Activated CD4-positive, alpha-beta T cell treated with anti-CD3 and anti-CD28 coated beads for 36 hours (primary cell): ENCODE measurements at regions not wholly inside any gene's neighbourhood (a gene's known extent, or its start where the extent isn't known, plus 50 kb on each side); places are given as distances from the start of the nearest gene placed in this dataset.
"Not testable (repeated sequence)": the region's sequence is repeated elsewhere in the genome, so short reads cannot be mapped to it uniquely, and the experiment has no call there.

Experiments used
- ATAC-seq: fragments of 200-7000 bp; cut with Tn5 transposase; one replicate; pipeline ENCODE4 v1.10.0; 2021; ENCODE audit warnings: mild to moderate bottlenecking, moderate library complexity
- CTCF ChIA-PET: fragments of 350-600 bp; sonication (Branson Sonifier 250); formaldehyde crosslinking; loops from one replicate; lab custom pipeline; 2021; ENCODE audit warnings: antibody characterized with exemption; lab: Charles Lee
- POLR2A ChIA-PET: fragments of 350-600 bp; sonication (Branson Sonifier 250); formaldehyde crosslinking; loops from one replicate; lab custom pipeline; 2021; ENCODE audit warnings: antibody characterized with exemption, inconsistent platforms; lab: Charles Lee
- DNase-seq: peaks from one replicate; pipeline ENCODE4 v3.0.0-alpha.2; 2020
- H3K27ac Mint-ChIP-seq: one replicate; pipeline ENCODE4 v1.8.0; 2021; ENCODE audit warnings: mixed read lengths
- H3K27me3 Mint-ChIP-seq: one replicate; pipeline ENCODE4 v1.8.0; 2021; ENCODE audit warnings: mixed read lengths
- H3K36me3 Mint-ChIP-seq: one replicate; pipeline ENCODE4 v1.8.0; 2021; ENCODE audit warnings: low read depth, mixed read lengths
- H3K4me1 Mint-ChIP-seq: one replicate; pipeline ENCODE4 v1.8.0; 2021; ENCODE audit warnings: mixed read lengths
- H3K4me3 Mint-ChIP-seq: one replicate; pipeline ENCODE4 v1.8.0; 2021; ENCODE audit warnings: mild to moderate bottlenecking, moderate library complexity, mixed read lengths
- H3K9me3 Mint-ChIP-seq: one replicate; pipeline ENCODE4 v1.8.0; 2021; ENCODE audit warnings: low read depth, mixed read lengths
- intact Hi-C, 2 experiments: fragments of 100-400 bp; cut with DNase I in 1 of 2; cut with micrococcal nuclease in 1 of 2; formaldehyde crosslinking; loops; one replicate each; pipeline versions ENCODE4 v1.14.2 to v1.15.1; 2022 to 2024; cut with DNase I, micrococcal nuclease

DNA sequence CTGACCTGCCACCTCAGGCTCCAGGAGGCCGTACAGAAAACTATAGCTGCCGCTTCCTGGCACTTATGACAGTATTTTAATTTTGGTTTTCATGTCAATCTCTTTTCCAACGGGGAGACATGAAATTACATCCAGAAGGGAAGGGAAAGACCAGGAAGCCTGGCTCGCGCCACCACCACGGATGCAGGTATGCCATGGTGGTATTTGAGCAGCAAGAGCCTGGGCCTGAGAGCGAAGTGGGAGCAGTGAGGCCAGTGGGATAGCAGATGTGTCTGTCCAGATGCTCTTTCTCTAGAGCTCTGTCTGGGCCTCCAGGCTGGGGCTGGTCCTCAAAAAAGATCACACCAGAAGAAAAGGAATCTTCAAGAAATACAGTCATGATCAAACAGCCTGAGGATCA, 82.5 kb upstream of the CPEB2 start:
- peak; percentile 7 for DNase-seq
- Mint-ChIP-seq H3K4me3 (no peak overlapping the region), H3K36me3 (no peaks in the 10 kb centered on the region), H3K27ac (no peak overlapping the region), H3K27me3 (peaks cover 8% of the 10 kb centered on the region), H3K4me1 (no peaks in the 10 kb centered on the region), H3K9me3 (no peaks in the 10 kb centered on the region)
- no peak for ATAC-seq
- ChIA-PET CTCF (interaction anchor here (0.6 kb wide), 1 partner anchor 263 kb away, joined by 3 read pairs; no protein-coding TSS in a partner anchor), POLR2A (no interaction called here)
- intact Hi-C loops = loop anchor here (5.0 to 10.0 kb wide), 2 partner anchors 137 to 535 kb away; no protein-coding TSS in a partner anchor

DNA sequence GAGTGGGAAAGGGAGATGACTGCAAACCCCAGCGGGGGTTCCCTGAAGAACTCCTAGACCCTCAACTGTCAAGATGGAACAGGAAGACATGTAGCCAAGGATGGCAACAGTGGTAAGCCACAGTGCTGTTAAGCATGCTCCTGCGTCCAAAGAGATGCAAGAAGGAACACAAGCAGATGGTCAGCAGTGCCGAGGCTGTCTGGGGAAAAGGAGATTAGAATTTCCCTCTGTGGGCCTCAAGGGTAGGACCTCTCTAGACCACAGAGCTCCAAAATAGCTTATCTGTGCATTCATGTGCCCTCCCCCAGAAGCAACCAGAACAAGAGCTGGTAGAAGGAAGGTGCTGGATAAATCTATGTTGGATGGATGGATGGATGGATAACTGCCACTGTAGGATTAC, 82.0 kb upstream of the CPEB2 start:
- Mint-ChIP-seq H3K4me3 (no peak overlapping the region), H3K9me3 (no peaks in the 10 kb centered on the region), H3K27me3 (peaks cover 7% of the 10 kb centered on the region), H3K36me3 (no peaks in the 10 kb centered on the region), H3K4me1 (no peaks in the 10 kb centered on the region), H3K27ac (no peak overlapping the region)
- ATAC-seq = no peak
- ChIA-PET POLR2A (no interaction called here), CTCF (no interaction called here)
- peak; percentile 8 for DNase-seq
- intact Hi-C loops = loop anchor here (5.0 to 10.0 kb wide), 2 partner anchors 138 to 535 kb away; no protein-coding TSS in a partner anchor

DNA sequence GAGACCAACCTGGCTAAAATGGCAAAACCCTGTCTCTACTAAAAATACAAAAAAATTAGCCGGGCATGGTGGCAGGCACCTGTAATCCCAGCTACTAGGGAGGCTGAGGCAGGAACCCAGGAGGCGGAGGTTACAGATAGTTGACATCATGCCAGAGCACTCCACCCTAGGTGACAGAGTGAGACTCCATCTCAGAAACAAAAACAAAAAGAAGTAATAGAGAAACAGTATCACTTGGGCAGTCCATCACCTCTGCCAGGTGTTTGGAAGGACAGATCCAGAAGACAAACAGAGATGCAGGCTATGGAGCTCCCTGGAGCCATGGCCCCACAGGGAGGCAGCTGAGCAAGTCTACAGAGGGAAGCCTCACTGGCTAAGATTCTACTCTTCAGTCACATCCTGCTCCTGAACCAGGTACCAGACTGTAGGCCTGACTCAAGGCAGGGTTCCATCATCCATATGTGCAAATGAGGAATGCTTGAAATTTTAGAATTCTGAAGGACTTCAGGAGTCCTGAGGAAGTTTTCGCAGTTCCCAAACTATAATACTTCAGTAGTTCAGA, 81.4 kb upstream of the CPEB2 start:
- intact Hi-C loops = loop anchor here (5.0 to 10.0 kb wide), 2 partner anchors 139 to 534 kb away; no protein-coding TSS in a partner anchor
- Mint-ChIP-seq H3K27ac (no peak overlapping the region), H3K9me3 (no peaks in the 10 kb centered on the region), H3K36me3 (no peaks in the 10 kb centered on the region), H3K27me3 (peaks cover 6% of the 10 kb centered on the region), H3K4me1 (no peaks in the 10 kb centered on the region), H3K4me3 (no peak overlapping the region)
- DNase-seq = peak; percentile 55
- peak; percentile 76 for ATAC-seq
- CTCF ChIA-PET = no interaction called here
- POLR2A ChIA-PET = no interaction called here

DNA sequence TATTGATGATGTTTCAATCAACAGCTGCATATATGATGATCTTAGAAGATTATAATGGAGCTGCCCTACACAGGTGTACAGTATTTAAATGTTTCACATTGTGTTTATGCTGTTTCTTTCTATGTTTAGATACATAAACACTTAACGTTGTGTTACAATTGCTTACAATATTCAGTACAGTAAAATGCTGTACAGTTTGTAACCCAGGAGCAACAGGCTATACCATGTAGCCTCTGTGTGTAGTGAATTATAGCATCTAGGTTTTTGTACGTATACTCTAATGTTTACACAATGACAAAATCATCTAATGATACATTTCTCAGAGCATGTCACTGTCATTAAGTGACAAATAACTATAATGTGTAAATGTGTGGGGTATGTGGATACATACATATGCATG, 80.5 kb upstream of the CPEB2 start:
- intact Hi-C loops = loop anchor here (5.0 to 10.0 kb wide), 2 partner anchors 139 to 533 kb away; no protein-coding TSS in a partner anchor
- H3K36me3 Mint-ChIP-seq, H3K4me1 Mint-ChIP-seq, H3K9me3 Mint-ChIP-seq, CTCF ChIA-PET, H3K4me3 Mint-ChIP-seq, H3K27ac Mint-ChIP-seq, H3K27me3 Mint-ChIP-seq, DNase-seq, ATAC-seq, POLR2A ChIA-PET: not testable (repeated sequence)

DNA sequence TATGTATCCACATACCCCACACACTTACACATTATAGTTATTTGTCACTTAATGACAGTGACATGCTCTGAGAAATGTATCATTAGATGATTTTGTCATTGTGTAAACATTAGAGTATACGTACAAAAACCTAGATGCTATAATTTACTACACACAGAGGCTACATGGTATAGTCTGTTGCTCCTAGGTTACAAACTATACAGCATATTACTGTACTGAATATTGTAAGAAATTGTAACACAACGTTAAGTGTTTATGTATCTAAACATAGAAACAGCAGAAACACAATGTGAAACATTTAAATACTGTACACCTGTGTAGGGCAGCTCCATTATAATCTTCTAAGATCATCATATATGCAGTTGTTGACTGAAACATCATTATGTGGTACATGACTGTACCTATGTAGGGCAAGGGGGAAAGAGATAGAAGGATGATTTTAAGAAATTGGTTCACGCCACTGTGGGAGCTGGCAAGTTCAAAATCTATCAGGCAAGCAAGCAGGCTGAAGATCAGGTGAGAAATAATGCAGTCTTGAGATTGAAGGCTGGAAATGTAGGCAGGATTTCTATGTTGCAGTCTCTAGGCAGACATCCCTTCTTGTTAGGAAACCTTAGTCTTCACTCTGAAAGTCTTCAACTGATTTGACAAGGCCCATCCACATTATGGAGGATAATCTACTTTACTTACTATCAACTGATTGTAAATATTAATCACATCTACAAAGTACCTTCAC, 78.0 kb upstream of the CPEB2 start:
- ATAC-seq (peak; percentile 46), DNase-seq (peak; percentile 17)
- H3K27me3 Mint-ChIP-seq = no peaks in the 10 kb centered on the region
- no peaks in the 10 kb centered on the region for H3K36me3 Mint-ChIP-seq
- intact Hi-C loops = loop anchor here (2.0 to 10.0 kb wide), 3 partner anchors 77 to 531 kb away; no protein-coding TSS in a partner anchor
- no peak overlapping the region for H3K27ac Mint-ChIP-seq
- no peak overlapping the region for H3K4me3 Mint-ChIP-seq
- ChIA-PET CTCF (no interaction called here), POLR2A (no interaction called here)
- H3K9me3 Mint-ChIP-seq = no peaks in the 10 kb centered on the region
- no peaks in the 10 kb centered on the region for H3K4me1 Mint-ChIP-seq

DNA sequence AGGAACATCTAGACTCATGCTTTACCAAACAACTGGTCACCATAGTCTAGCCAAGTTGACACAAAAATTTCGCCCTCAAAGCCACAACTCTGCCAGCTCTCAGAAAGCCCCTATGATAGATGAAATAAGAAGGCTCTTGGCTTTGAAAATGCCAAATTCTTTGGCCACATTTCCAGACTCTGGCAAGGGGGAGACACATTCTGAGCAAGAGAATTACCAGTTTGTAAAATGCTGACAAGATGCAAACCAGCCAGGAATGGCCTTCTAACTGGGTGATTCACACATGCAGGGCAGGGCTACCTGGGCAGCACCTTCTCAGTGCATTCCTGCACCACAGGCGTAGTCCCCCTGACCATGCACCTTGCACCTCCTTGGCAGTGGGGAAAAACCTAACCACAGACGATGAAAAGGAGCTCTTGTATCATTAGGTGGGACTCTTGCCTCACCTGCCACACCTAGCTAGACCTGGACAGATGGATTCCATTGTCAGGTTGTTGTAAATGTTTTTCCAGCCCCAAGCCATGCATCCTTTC, 77.4 kb upstream of the CPEB2 start:
- peak; percentile 6 for ATAC-seq
- no peaks in the 10 kb centered on the region for H3K27me3 Mint-ChIP-seq
- intact Hi-C loops = loop anchor here (2.0 to 10.0 kb wide), 3 partner anchors 76 to 530 kb away; no protein-coding TSS in a partner anchor
- ChIA-PET CTCF (no interaction called here), POLR2A (no interaction called here)
- DNase-seq = peak; percentile 15
- H3K9me3 Mint-ChIP-seq = no peaks in the 10 kb centered on the region
- no peaks in the 10 kb centered on the region for H3K4me1 Mint-ChIP-seq
- H3K36me3 Mint-ChIP-seq = no peaks in the 10 kb centered on the region
- no peak overlapping the region for H3K27ac Mint-ChIP-seq
- H3K4me3 Mint-ChIP-seq = no peak overlapping the region

DNA sequence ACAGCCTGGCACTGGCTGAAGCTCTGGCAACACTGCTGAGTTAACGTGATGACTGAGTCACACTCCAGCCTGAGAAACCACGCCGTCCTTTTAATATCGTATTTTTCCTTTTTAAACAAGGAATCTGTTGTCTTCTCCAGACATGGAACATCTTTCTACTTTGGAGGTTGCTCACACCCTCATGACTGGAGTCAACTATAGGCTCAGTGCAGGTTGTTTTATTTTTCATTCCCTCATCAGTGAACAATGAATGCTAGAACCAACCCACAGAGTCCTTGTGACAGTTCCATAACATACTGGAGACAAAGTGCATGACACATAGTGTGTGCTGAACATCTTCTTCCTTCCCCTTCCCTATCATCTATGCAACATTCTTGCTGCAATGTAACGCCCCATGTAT, 76.8 kb upstream of the CPEB2 start:
- CTCF ChIA-PET = interaction anchor here (1.0 kb wide), 1 partner anchor 76 kb away, joined by 3 read pairs; no protein-coding TSS in a partner anchor
- POLR2A ChIA-PET = no interaction called here

DNA sequence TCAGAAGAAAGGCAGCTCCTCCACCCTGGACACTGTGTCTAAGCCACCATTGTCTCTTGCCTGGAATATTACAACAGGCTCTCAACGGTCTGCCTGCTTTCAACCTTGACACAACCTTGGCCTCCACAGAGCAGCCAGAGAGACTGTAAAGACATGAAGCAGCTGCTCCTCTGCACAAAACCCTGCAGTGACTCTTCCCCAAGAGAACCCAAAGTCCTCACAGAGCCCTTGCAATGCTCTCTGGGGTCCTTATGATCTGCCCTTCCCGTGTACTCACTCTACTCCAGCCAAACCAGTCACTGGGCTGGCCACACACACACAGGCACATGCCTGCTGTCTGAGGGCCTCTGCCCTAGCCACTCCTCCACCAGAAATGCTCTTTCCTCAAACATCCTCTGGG, 75.9 kb upstream of the CPEB2 start:
- ATAC-seq (no peak), DNase-seq (no peak)
- H3K36me3 Mint-ChIP-seq = no peaks in the 10 kb centered on the region
- POLR2A ChIA-PET = no interaction called here
- no peaks in the 10 kb centered on the region for H3K9me3 Mint-ChIP-seq
- no peaks in the 10 kb centered on the region for H3K4me1 Mint-ChIP-seq
- peaks cover 3% of the 10 kb centered on the region for H3K27me3 Mint-ChIP-seq
- H3K4me3 Mint-ChIP-seq = no peak overlapping the region
- intact Hi-C loops = loop anchor here in 1 of 2 experiments (10.0 kb wide), 1 partner anchor 528 kb away; no protein-coding TSS in a partner anchor
- CTCF ChIA-PET = interaction anchor here (1.0 kb wide), 1 partner anchor 75 kb away, joined by 3 read pairs; no protein-coding TSS in a partner anchor
- H3K27ac Mint-ChIP-seq = no peak overlapping the region

More for the DNA sequence above, 76.8 kb upstream of the CPEB2 start:
- Mint-ChIP-seq H3K27ac (no peak overlapping the region), H3K9me3 (no peaks in the 10 kb centered on the region), H3K36me3 (no peaks in the 10 kb centered on the region), H3K4me1 (no peaks in the 10 kb centered on the region), H3K4me3 (no peak overlapping the region), H3K27me3 (no peaks in the 10 kb centered on the region)
- ATAC-seq = no peak
- DNase-seq = no peak
- intact Hi-C loops = loop anchor here (2.0 to 10.0 kb wide), 2 partner anchors 75 to 529 kb away; no protein-coding TSS in a partner anchor

DNA sequence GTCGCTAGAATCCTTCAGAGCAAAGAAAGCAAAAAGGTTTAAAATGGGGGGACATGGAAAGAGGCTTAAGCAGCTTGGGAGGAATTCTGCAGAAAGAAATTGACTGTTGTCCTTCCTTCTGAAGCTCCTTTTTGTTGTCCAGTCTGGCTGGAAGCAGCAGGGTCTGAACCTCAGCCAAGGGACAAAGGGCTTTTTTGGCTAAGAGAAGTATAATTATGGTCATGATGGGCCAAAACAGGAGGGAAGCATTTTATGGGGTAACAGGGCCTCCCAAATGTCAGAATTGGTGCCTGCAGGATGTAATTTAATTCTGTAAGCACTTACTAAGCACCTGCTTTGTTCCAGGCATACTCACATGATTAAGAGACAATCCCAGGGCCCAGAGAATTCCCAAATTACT, 74.2 kb upstream of the CPEB2 start:
- Mint-ChIP-seq H3K27ac (no peak overlapping the region), H3K36me3 (no peaks in the 10 kb centered on the region), H3K27me3 (peaks cover 15% of the 10 kb centered on the region), H3K4me3 (no peak overlapping the region), H3K4me1 (no peaks in the 10 kb centered on the region), H3K9me3 (no peaks in the 10 kb centered on the region)
- DNase-seq (no peak), ATAC-seq (no peak)
- ChIA-PET POLR2A (no interaction called here), CTCF (no interaction called here)
- intact Hi-C loops = loop anchor here in 1 of 2 experiments (10.0 kb wide), 1 partner anchor 527 kb away; no protein-coding TSS in a partner anchor

DNA sequence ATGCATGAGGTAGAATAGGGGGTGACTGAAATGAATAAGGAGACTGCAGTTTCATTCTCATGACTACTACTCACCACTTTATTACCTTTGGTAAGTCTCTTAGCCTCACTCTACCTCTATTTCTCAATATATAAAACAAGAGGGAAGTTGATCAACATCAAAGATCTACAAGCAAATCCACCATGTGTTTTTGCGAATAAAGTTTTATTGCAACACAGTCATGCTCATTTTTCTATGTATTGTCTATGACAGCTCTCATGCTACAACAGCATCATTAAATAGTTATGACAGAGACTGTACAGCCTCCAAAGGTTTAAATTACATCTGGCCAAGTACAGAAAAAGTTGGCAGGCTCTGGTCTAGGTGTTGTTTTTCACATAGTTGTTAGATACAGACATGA, 72.6 kb upstream of the CPEB2 start:
- DNase-seq (no peak), ATAC-seq (no peak)
- H3K9me3 Mint-ChIP-seq = no peaks in the 10 kb centered on the region
- intact Hi-C loops = loop anchor here in 1 of 2 experiments (10.0 kb wide), 1 partner anchor 525 kb away; no protein-coding TSS in a partner anchor
- no peaks in the 10 kb centered on the region for H3K4me1 Mint-ChIP-seq
- no peak overlapping the region for H3K27ac Mint-ChIP-seq
- no peaks in the 10 kb centered on the region for H3K36me3 Mint-ChIP-seq
- no peak overlapping the region for H3K4me3 Mint-ChIP-seq
- H3K27me3 Mint-ChIP-seq = peaks cover 16% of the 10 kb centered on the region
- POLR2A ChIA-PET = no interaction called here
- CTCF ChIA-PET = interaction anchor here (0.7 kb wide), 1 partner anchor 113 kb away, joined by 3 read pairs; no protein-coding TSS in a partner anchor

DNA sequence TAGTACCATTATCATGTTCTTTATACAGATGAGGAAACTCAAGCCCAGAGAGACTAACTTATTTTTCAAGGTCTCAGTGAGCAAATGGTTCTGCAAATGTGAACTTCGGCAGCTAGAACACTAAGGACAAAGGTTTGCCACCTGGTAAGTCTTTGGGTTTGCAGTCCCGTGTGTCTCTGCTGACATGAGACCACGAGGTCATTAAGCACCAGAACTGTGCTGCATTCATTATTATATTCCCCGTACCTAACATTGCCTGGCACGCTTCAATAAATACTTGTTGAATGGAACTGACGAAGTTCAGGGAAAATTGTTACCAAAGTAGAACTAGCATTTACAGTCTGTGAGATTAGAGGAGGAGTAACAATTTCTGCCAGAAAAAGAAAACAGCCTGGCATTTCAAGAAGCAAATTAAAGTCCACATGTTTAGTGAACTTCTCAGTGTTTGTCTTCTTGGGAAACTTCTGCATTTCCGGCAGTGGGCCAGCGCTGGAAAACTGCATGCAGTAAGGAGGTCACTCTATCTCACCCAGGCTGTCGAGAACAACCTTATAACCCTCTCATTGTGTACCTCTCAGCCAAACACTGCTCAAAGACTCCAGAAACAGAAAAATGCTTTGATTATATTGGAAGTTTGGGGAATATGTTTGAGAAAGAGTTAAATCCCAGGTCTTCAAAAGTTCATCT, 67.4 kb upstream of the CPEB2 start:
- ChIA-PET CTCF (no interaction called here), POLR2A (no interaction called here)
- Mint-ChIP-seq H3K4me3 (no peak overlapping the region), H3K9me3 (no peaks in the 10 kb centered on the region), H3K4me1 (no peaks in the 10 kb centered on the region), H3K27ac (no peak overlapping the region), H3K27me3 (peaks cover 35% of the 10 kb centered on the region), H3K36me3 (no peaks in the 10 kb centered on the region)
- no peak for DNase-seq
- ATAC-seq = no peak
- intact Hi-C loops = no loop called here
